GM23338 (cell line): ENCODE measurements at regions not wholly inside any gene's neighbourhood (a gene's known extent, or its start where the extent isn't known, plus 50 kb on each side); places are given as distances from the start of the nearest gene placed in this dataset.

Source experiments
- CREB1 ChIP-seq: fragments of 250-450 bp; sonication (Bioruptor Pico); IDR thresholded peaks from 2 replicates; pipeline ENCODE4 v1.5.0; 2020; ENCODE audit warnings: low read depth, mild to moderate bottlenecking, moderate library complexity
- CTCF ChIP-seq, 2 experiments: fragments of 200-600 bp in 1 of 2; sonication (generic) in 1 of 2; conservative IDR thresholded peaks; 2 replicates each; pipeline versions ENCODE4 v1.5.1 to v1.6.1; 2016 to 2017; ENCODE audit warnings: antibody characterized with exemption in 2 of 2, low read depth in 2 of 2, mild to moderate bottlenecking in 2 of 2, moderate library complexity in 1 of 2
- EZH2 ChIP-seq: fragments of 200-600 bp; sonication (generic); IDR thresholded peaks from one replicate; pipeline ENCODE4 v1.8.0; 2017; ENCODE audit warnings: antibody characterized with exemption, mild to moderate bottlenecking, low read depth; ENCODE audit not compliant: unreplicated experiment
- POLR2AphosphoS5 ChIP-seq: IDR thresholded peaks from 2 replicates; pipeline ENCODE4 v1.6.1; 2016; ENCODE audit warnings: antibody characterized with exemption, low read depth
- REST ChIP-seq: IDR thresholded peaks from one replicate; pipeline ENCODE4 v1.6.1; 2018; ENCODE audit warnings: antibody characterized with exemption; ENCODE audit not compliant: unreplicated experiment

- no peak for TF ChIP-seq REST
- peak; percentile 39 to 70 for TF ChIP-seq CTCF (conservative IDR thresholded peaks at IDR 0.05; ENCODE audit: low read depth in 2 of 2)
- TF ChIP-seq CREB1 (CRISPR knock-in tag): no peak
- TF ChIP-seq POLR2AphosphoS5: no peak
- no peak for TF ChIP-seq EZH2
Observed at GRCh38 chr1:58950897-58951296, 167.1 kb upstream of the JUN start.
